Panc1 (cell line): ENCODE measurements at regions not wholly inside any gene's neighbourhood (a gene's known extent, or its start where the extent isn't known, plus 50 kb on each side); places are given as distances from the start of the nearest gene placed in this dataset.
"Not testable (repeated sequence)": the region's sequence is repeated elsewhere in the genome, so short reads cannot be mapped to it uniquely, and the experiment has no call there.

ENCODE experiments used
- ATAC-seq: fragments of 200-7000 bp; cut with Tn5 transposase; 2 replicates; pipeline ENCODE4 v1.9.1; 2020; ENCODE audit warnings: mild to moderate bottlenecking, moderate library complexity
- BruUV-seq: library from RNA; stranded (reverse); fragments of 400-500 nt; replicated peaks from 2 replicates; lab custom pipeline; 2021; lab: Mats Ljungman, UMichigan
- CTCF ChIA-PET: fragments of 300-600 bp; sonication (Branson Sonifier 250); formaldehyde crosslinking; loops from one replicate; lab custom pipeline; 2022; ENCODE audit warnings: antibody characterized with exemption; lab: Charles Lee
- POLR2A ChIA-PET: fragments of 300-600 bp; sonication (Branson Sonifier 250); formaldehyde crosslinking; loops from one replicate; lab custom pipeline; 2022; ENCODE audit warnings: antibody characterized with exemption; lab: Charles Lee
- DNase-seq: peaks from one replicate; pipeline ENCODE4 v3.0.0-alpha.2; 2010; ENCODE audit warnings: low read depth, low spot score
- H3K27ac ChIP-seq: 2 replicates; pipeline ENCODE4 v1.5.1; 2011; ENCODE audit warnings: mild to moderate bottlenecking, low read length, inconsistent platforms
- H3K27me3 ChIP-seq: fragments of 200-500 bp; sonication (Bioruptor generic); 2 replicates; pipeline ENCODE4 v1.6.0; 2014; ENCODE audit warnings: low read length, inconsistent platforms; ENCODE audit not compliant: control insufficient read depth, insufficient read depth
- H3K36me3 ChIP-seq: fragments of 200-500 bp; sonication (Bioruptor generic); 2 replicates; pipeline ENCODE4 v1.5.1; 2014; ENCODE audit warnings: inconsistent platforms, mild to moderate bottlenecking, low read length, moderate library complexity; ENCODE audit not compliant: control insufficient read depth, insufficient read depth
- H3K4me1 ChIP-seq: 2 replicates; pipeline ENCODE4 v1.5.1; 2011; ENCODE audit warnings: inconsistent platforms, mild to moderate bottlenecking, low read length, moderate library complexity; ENCODE audit not compliant: control insufficient read depth, insufficient read depth
- H3K4me3 ChIP-seq, 2 experiments: 2 replicates each; pipeline ENCODE4 v1.5.1; 2011 to 2012; ENCODE audit warnings: low read depth in 2 of 2, low read length in 2 of 2, mild to moderate bottlenecking in 2 of 2, inconsistent platforms in 1 of 2, moderate library complexity in 1 of 2
- H3K9me3 ChIP-seq: fragments of 200-500 bp; sonication (Bioruptor generic); 2 replicates; pipeline ENCODE4 v1.5.1; 2014; ENCODE audit warnings: low read depth, mild to moderate bottlenecking, inconsistent platforms, low read length, moderate library complexity; ENCODE audit not compliant: control insufficient read depth, insufficient read depth
- POLR2AphosphoS5 ChIP-seq: IDR thresholded peaks from 2 replicates; pipeline ENCODE4 v1.6.1; 2012; ENCODE audit warnings: mild to moderate bottlenecking, low read depth, low read length, moderate library complexity
- SIN3A ChIP-seq: IDR thresholded peaks from 2 replicates; pipeline ENCODE4 v1.6.1; 2012; ENCODE audit warnings: low read depth, mild to moderate bottlenecking, low read length, moderate library complexity, borderline replicate concordance; ENCODE audit not compliant: insufficient read depth
- TCF7L2 ChIP-seq: IDR thresholded peaks from 2 replicates; pipeline ENCODE4 v1.6.1; 2011; ENCODE audit warnings: mild to moderate bottlenecking, low read depth, low read length, inconsistent platforms
- in situ Hi-C: cut with HindIII; loops from 2 replicates; pipeline ENCODE4 v1.10.0; 2016; ENCODE audit warnings: low sequenced_read_pairs, low pct_unique_long_range_greater_than_20kb
- intact Hi-C: fragments of 100-400 bp; cut with micrococcal nuclease; formaldehyde crosslinking; loops from one replicate; pipeline ENCODE4 v1.10.0; 2022; ENCODE audit not compliant: unreplicated experiment
- TF ChIP-seq, protein P1 (sequence below), 2 experiments: IDR thresholded peaks; 2 replicates each; pipeline ENCODE4 v1.6.1; 2011 to 2012; ENCODE audit warnings: low read depth in 2 of 2, control low read depth in 1 of 2, low read length in 1 of 2, mild to moderate bottlenecking in 1 of 2, moderate library complexity in 1 of 2; ENCODE audit not compliant: insufficient read depth in 1 of 2
- TF ChIP-seq, protein P2 (sequence below): fragments of 450-650 bp; IDR thresholded peaks from 2 replicates; pipeline ENCODE4 v1.5.1; 2017; ENCODE audit warnings: mild to moderate bottlenecking

DNA sequence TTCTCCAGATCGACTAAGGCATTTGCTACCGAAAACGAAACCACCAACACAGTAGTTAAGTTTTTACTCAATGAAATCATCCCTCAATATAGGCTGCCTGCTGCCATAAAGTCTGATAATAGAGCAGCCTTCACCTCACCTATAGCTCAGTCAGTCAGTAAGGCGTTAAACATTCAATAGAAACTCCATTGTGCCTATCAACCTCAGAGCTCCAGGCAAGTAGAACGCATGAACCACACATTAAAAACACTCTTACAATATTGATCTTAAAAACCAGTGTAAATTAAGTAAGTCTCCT, 160.6 kb downstream of the DEFB131A start:
- POLR2A ChIA-PET, in situ Hi-C loops, H3K27me3 ChIP-seq, H3K27ac ChIP-seq, ATAC-seq, H3K36me3 ChIP-seq, CTCF ChIA-PET, H3K4me1 ChIP-seq, DNase-seq, BruUV-seq, intact Hi-C loops, H3K4me3 ChIP-seq, H3K9me3 ChIP-seq: not testable (repeated sequence)

DNA sequence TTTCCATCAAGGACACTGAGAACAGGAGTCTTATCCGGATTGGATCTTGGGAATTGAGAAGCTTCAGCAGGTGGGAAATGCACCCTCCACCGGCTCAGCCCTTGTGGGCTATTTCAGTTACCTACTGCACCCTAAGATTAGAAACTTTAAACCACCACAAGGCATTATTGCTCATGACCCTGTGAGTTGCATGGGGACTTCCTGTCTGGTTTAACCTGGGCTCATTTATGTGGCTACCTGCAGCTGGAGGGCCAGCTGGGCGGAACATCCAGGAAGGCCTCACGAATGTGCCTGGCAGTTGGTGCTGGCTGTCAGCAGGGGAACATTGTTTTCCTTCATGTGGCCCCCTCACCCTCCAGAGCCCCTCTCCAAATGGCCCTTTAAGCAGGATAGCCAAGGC, 164.1 kb downstream of the DEFB131A start:
- DNase-seq, result no peak
- in situ Hi-C loops (no loop called here), intact Hi-C loops (no loop called here)
- Histone ChIP-seq H3K9me3 (no peaks in the 10 kb centered on the region), H3K4me1 (no peaks in the 10 kb centered on the region), H3K27ac (no peak overlapping the region), H3K36me3 (no peaks in the 10 kb centered on the region), H3K27me3 (no peaks in the 10 kb centered on the region), H3K4me3 (no peak overlapping the region)
- ChIA-PET POLR2A (no interaction called here), CTCF (no interaction called here)
- TF ChIP-seq POLR2AphosphoS5 (no peak), TCF7L2 (no peak), SIN3A (no peak)
- TF ChIP-seq, protein P1, sequence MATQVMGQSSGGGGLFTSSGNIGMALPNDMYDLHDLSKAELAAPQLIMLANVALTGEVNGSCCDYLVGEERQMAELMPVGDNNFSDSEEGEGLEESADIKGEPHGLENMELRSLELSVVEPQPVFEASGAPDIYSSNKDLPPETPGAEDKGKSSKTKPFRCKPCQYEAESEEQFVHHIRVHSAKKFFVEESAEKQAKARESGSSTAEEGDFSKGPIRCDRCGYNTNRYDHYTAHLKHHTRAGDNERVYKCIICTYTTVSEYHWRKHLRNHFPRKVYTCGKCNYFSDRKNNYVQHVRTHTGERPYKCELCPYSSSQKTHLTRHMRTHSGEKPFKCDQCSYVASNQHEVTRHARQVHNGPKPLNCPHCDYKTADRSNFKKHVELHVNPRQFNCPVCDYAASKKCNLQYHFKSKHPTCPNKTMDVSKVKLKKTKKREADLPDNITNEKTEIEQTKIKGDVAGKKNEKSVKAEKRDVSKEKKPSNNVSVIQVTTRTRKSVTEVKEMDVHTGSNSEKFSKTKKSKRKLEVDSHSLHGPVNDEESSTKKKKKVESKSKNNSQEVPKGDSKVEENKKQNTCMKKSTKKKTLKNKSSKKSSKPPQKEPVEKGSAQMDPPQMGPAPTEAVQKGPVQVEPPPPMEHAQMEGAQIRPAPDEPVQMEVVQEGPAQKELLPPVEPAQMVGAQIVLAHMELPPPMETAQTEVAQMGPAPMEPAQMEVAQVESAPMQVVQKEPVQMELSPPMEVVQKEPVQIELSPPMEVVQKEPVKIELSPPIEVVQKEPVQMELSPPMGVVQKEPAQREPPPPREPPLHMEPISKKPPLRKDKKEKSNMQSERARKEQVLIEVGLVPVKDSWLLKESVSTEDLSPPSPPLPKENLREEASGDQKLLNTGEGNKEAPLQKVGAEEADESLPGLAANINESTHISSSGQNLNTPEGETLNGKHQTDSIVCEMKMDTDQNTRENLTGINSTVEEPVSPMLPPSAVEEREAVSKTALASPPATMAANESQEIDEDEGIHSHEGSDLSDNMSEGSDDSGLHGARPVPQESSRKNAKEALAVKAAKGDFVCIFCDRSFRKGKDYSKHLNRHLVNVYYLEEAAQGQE (IDR thresholded peaks at IDR 0.05; ENCODE audit: insufficient read depth in 1 of 2, low read depth in 2 of 2, low read length in 1 of 2), result no peak
- TF ChIP-seq, protein P2, sequence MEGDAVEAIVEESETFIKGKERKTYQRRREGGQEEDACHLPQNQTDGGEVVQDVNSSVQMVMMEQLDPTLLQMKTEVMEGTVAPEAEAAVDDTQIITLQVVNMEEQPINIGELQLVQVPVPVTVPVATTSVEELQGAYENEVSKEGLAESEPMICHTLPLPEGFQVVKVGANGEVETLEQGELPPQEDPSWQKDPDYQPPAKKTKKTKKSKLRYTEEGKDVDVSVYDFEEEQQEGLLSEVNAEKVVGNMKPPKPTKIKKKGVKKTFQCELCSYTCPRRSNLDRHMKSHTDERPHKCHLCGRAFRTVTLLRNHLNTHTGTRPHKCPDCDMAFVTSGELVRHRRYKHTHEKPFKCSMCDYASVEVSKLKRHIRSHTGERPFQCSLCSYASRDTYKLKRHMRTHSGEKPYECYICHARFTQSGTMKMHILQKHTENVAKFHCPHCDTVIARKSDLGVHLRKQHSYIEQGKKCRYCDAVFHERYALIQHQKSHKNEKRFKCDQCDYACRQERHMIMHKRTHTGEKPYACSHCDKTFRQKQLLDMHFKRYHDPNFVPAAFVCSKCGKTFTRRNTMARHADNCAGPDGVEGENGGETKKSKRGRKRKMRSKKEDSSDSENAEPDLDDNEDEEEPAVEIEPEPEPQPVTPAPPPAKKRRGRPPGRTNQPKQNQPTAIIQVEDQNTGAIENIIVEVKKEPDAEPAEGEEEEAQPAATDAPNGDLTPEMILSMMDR, result no peak
- ATAC-seq, result no peak
- no TSS peak for BruUV-seq

DNA sequence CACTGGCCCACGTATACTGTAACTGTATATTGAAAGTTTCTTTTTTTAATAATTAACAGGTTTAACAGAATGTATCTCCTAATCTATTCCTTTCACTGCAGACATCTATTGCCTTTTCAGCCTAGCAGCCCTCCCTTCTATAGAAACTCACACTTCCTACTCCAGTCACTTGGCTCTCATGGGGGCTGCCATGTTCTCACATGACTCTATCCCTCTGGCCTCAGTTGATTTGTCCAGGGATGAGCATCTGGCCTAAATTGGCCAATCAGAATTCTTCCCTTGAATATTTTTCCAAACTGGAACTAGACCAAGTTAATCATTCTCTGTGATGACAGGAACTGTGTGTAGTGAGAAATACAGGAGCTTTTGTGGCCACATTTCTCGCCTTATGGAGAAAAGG, 166.1 kb downstream of the DEFB131A start:
- H3K4me1 ChIP-seq, H3K27me3 ChIP-seq, POLR2A ChIA-PET, in situ Hi-C loops, DNase-seq, intact Hi-C loops, H3K27ac ChIP-seq, H3K9me3 ChIP-seq, ATAC-seq, H3K36me3 ChIP-seq, BruUV-seq, H3K4me3 ChIP-seq, CTCF ChIA-PET: not testable (repeated sequence)
